Gastrocnemius medialis (tissue), 4 donors: ENCODE measurements at regions not wholly inside any gene's neighbourhood (a gene's known extent, or its start where the extent isn't known, plus 50 kb on each side); places are given as distances from the start of the nearest gene placed in this dataset.

Experiments
- POLR2A ChIP-seq, 2 donors: fragments of 450-650 bp; IDR thresholded peaks; one replicate each; pipeline ENCODE4 v1.6.1; 2017; ENCODE audit warnings: antibody characterized with exemption in 2 of 2, mild to moderate bottlenecking in 2 of 2, moderate library complexity in 2 of 2
- TF ChIP-seq, protein P1 (sequence below), 5 experiments: fragments of 450-650 bp in 3 of 5; fragments of 200-600 bp in 2 of 5; sonication (generic) in 2 of 5; IDR thresholded peaks in 4 of 5; conservative IDR thresholded peaks in 1 of 5; 1 replicate in 4 of 5; 2 replicates in 1 of 5; pipeline ENCODE4 v1.5.1; 2016 to 2019; ENCODE audit warnings: antibody characterized with exemption in 5 of 5, mild to moderate bottlenecking in 3 of 5, moderate library complexity in 3 of 5

DNA sequence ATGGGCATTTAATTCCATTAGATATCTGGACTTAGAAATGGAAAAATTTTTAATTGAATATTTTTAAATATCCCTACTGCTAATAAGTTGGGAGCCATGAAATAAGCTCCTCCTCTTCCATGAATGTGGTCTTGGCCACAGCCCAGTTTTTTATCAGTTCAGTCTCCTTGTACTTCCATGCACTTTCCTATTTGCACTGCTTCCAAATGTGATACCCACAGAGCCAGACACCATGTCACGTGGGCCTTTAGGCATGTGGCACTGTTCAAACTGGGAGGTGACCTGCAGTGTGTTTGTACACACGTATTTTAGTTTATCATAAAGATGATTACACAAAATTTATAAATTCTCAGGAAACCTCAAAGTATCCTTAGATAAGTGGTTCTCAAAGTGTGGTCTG lies 80.1 kb upstream of the DGKG start:
- TF ChIP-seq, protein P1, sequence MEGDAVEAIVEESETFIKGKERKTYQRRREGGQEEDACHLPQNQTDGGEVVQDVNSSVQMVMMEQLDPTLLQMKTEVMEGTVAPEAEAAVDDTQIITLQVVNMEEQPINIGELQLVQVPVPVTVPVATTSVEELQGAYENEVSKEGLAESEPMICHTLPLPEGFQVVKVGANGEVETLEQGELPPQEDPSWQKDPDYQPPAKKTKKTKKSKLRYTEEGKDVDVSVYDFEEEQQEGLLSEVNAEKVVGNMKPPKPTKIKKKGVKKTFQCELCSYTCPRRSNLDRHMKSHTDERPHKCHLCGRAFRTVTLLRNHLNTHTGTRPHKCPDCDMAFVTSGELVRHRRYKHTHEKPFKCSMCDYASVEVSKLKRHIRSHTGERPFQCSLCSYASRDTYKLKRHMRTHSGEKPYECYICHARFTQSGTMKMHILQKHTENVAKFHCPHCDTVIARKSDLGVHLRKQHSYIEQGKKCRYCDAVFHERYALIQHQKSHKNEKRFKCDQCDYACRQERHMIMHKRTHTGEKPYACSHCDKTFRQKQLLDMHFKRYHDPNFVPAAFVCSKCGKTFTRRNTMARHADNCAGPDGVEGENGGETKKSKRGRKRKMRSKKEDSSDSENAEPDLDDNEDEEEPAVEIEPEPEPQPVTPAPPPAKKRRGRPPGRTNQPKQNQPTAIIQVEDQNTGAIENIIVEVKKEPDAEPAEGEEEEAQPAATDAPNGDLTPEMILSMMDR (IDR thresholded peaks at IDR 0.05 in 4 of 5, conservative IDR thresholded peaks at IDR 0.05 in 1 of 5) = no peak
- no peak for TF ChIP-seq POLR2A (IDR thresholded peaks at IDR 0.05)
